HT1080 (cell line): ENCODE measurements at regions not wholly inside any gene's neighbourhood (a gene's known extent, or its start where the extent isn't known, plus 50 kb on each side); places are given as distances from the start of the nearest gene placed in this dataset.
A peak's percentile ranks its signal among the peaks of the same experiment; 100 is the strongest.
"Not testable (repeated sequence)": the region's sequence is repeated elsewhere in the genome, so short reads cannot be mapped to it uniquely, and the experiment has no call there.

ENCODE experiments used
- DNase-seq: peaks from one replicate; pipeline ENCODE4 v3.0.0-alpha.2; 2015; ENCODE audit warnings: low read depth

- no peak for DNase-seq
These were observed 266.7 kb upstream of the CDYL start for GRCh38 chr6:4509506-4509905.

- DNase-seq: no peak
These were observed 269.4 kb upstream of the CDYL start for GRCh38 chr6:4506792-4507191.

- DNase-seq: no peak
These were observed 270.0 kb upstream of the CDYL start for GRCh38 chr6:4506223-4506622.

- DNase-seq: no peak
These were observed 271.5 kb upstream of the CDYL start for GRCh38 chr6:4504700-4505099.

- no peak for DNase-seq
These were observed 272.5 kb upstream of the CDYL start for GRCh38 chr6:4503700-4504099.

GRCh38 chr6:4496284-4496683 is 279.9 kb upstream of the CDYL start:
- no peak for DNase-seq

GRCh38 chr6:4491501-4492260 is 284.5 kb upstream of the CDYL start:
- peak; percentile 61 for DNase-seq

- no peak for DNase-seq
These were observed 286.7 kb upstream of the CDYL start for GRCh38 chr6:4489538-4489937.

- DNase-seq: no peak
These were observed 287.8 kb upstream of the CDYL start for GRCh38 chr6:4488389-4488788.

- peak; percentile 86 for DNase-seq
These were observed 288.7 kb upstream of the CDYL start for GRCh38 chr6:4487538-4487937.

GRCh38 chr6:4486568-4487315 is 289.5 kb upstream of the CDYL start:
- no peak for DNase-seq

GRCh38 chr6:4485735-4486134 is 290.5 kb upstream of the CDYL start:
- DNase-seq: no peak

GRCh38 chr6:4482461-4482860 is 293.7 kb upstream of the CDYL start:
- no peak for DNase-seq

GRCh38 chr6:4480788-4481735 is 295.1 kb upstream of the CDYL start:
- DNase-seq: no peak

GRCh38 chr6:4478098-4478497 is 298.1 kb upstream of the CDYL start:
- no peak for DNase-seq

GRCh38 chr6:4474810-4475209 is 301.4 kb upstream of the CDYL start:
- DNase-seq: no peak

GRCh38 chr6:4472969-4473642 is 303.1 kb upstream of the CDYL start:
- no peak for DNase-seq

GRCh38 chr6:4472222-4472621 is 304.0 kb upstream of the CDYL start:
- DNase-seq: no peak

- DNase-seq: not testable (repeated sequence)
These were observed 304.7 kb upstream of the CDYL start for GRCh38 chr6:4471515-4471914.

- DNase-seq: no peak
These were observed 305.4 kb upstream of the CDYL start for GRCh38 chr6:4470698-4471210.
